IMR-90 (cell line): ENCODE measurements at regions not wholly inside any gene's neighbourhood (a gene's known extent, or its start where the extent isn't known, plus 50 kb on each side); places are given as distances from the start of the nearest gene placed in this dataset.

Source experiments
- ATAC-seq: fragments of 200-7000 bp; cut with Tn5 transposase; 2 replicates; pipeline ENCODE4 v1.9.1; 2020; ENCODE audit warnings: low read depth, mild to moderate bottlenecking, moderate library complexity
- BruUV-seq: library from RNA; stranded (reverse); fragments of 400-500 nt; replicated peaks from 2 replicates; lab custom pipeline; 2021; lab: Mats Ljungman, UMichigan
- CTCF ChIA-PET: fragments of 300-600 bp; formaldehyde crosslinking; extraction: SDS; loops from one replicate; lab custom pipeline; 2021; ENCODE audit warnings: antibody characterized with exemption; lab: Yijun Ruan, JAX
- POLR2A ChIA-PET: fragments of 300-600 bp; sonication (Branson Sonifier 250); formaldehyde crosslinking; loops from one replicate; lab custom pipeline; 2022; ENCODE audit warnings: antibody characterized with exemption; ENCODE audit not compliant: unreplicated experiment; lab: Charles Lee
- DNase-seq: peaks from one replicate; pipeline ENCODE4 v3.0.0; 2013
- H2AFZ ChIP-seq: replicated peaks from 2 replicates; pipeline ENCODE3; 2013; ENCODE audit warnings: low read length, mild to moderate bottlenecking; ENCODE audit not compliant: poor library complexity
- H2AK5ac ChIP-seq: 2 replicates; pipeline ENCODE4 v1.6.1; 2013; ENCODE audit warnings: low read depth, low read length, inconsistent platforms
- H2AK9ac ChIP-seq: replicated peaks from 2 replicates; pipeline ENCODE3; 2013; ENCODE audit warnings: mild to moderate bottlenecking, low read depth, low read length, moderate library complexity; ENCODE audit not compliant: poor library complexity
- H2BK120ac ChIP-seq: 2 replicates; pipeline ENCODE4 v1.6.1; 2013; ENCODE audit warnings: low read depth, low read length, inconsistent platforms
- H2BK15ac ChIP-seq: 3 replicates; pipeline ENCODE4 v1.6.1; 2013; ENCODE audit warnings: low read depth, low read length, inconsistent platforms
- H2BK20ac ChIP-seq: 2 replicates; pipeline ENCODE4 v1.6.1; 2013; ENCODE audit warnings: low read depth, mild to moderate bottlenecking, inconsistent platforms, low read length, moderate library complexity
- H2BK5ac ChIP-seq: 2 replicates; pipeline ENCODE4 v1.6.1; 2013; ENCODE audit warnings: mild to moderate bottlenecking, low read depth, low read length, inconsistent platforms; ENCODE audit not compliant: poor library complexity, severe bottlenecking
- H3K14ac ChIP-seq: replicated peaks from 2 replicates; pipeline ENCODE4 v1.6.1; 2013; ENCODE audit warnings: low read depth, low read length, inconsistent platforms
- H3K18ac ChIP-seq: 2 replicates; pipeline ENCODE4 v1.6.1; 2013; ENCODE audit warnings: low read depth, low read length, control low read depth
- H3K23ac ChIP-seq: 2 replicates; pipeline ENCODE4 v1.6.1; 2013; ENCODE audit warnings: low read depth, low read length, inconsistent platforms
- H3K27ac ChIP-seq: 2 replicates; pipeline ENCODE4 v1.5.1; 2013; ENCODE audit warnings: mild to moderate bottlenecking, control low read depth, low read length; ENCODE audit not compliant: insufficient read depth
- H3K27me3 ChIP-seq: 2 replicates; pipeline ENCODE4 v1.6.1; 2013; ENCODE audit warnings: low read length; ENCODE audit not compliant: control insufficient read depth, insufficient read depth
- H3K36me3 ChIP-seq: 2 replicates; pipeline ENCODE4 v1.6.1; 2013; ENCODE audit warnings: low read length, mixed read lengths; ENCODE audit not compliant: control insufficient read depth, insufficient read depth
- H3K4ac ChIP-seq: 2 replicates; pipeline ENCODE4 v1.6.1; 2013; ENCODE audit warnings: low read depth, low read length, inconsistent platforms
- H3K4me1 ChIP-seq: 2 replicates; pipeline ENCODE4 v1.6.1; 2013; ENCODE audit warnings: low read length, mixed read lengths; ENCODE audit not compliant: control insufficient read depth, insufficient read depth
- H3K4me2 ChIP-seq: 2 replicates; pipeline ENCODE4 v1.6.1; 2013; ENCODE audit warnings: low read depth, mild to moderate bottlenecking, control low read depth, low read length, moderate library complexity
- H3K4me3 ChIP-seq: 2 replicates; pipeline ENCODE4 v1.5.1; 2013; ENCODE audit warnings: low read depth, mild to moderate bottlenecking, control low read depth, low read length, moderate library complexity; ENCODE audit not compliant: insufficient read depth
- H3K56ac ChIP-seq: 2 replicates; pipeline ENCODE4 v1.6.1; 2013; ENCODE audit warnings: low read length, inconsistent platforms; ENCODE audit not compliant: insufficient read depth; ENCODE audit errors: extremely low read depth
- H3K79me1 ChIP-seq, 2 experiments: 2 replicates each; pipeline ENCODE4 v1.6.1; 2013; ENCODE audit warnings: low read length in 2 of 2, inconsistent platforms in 1 of 2, low read depth in 1 of 2
- H3K9ac ChIP-seq: 2 replicates; pipeline ENCODE4 v1.6.1; 2013; ENCODE audit warnings: low read depth, low read length, control low read depth
- H3K9me1 ChIP-seq: 2 replicates; pipeline ENCODE4 v1.6.1; 2013; ENCODE audit warnings: low read length, inconsistent platforms; ENCODE audit not compliant: insufficient read depth
- H3K9me3 ChIP-seq: 2 replicates; pipeline ENCODE4 v1.6.1; 2013; ENCODE audit warnings: low read length; ENCODE audit not compliant: control insufficient read depth, insufficient read depth
- H4K20me1 ChIP-seq: 2 replicates; pipeline ENCODE4 v1.6.1; 2013; ENCODE audit warnings: low read length, inconsistent platforms; ENCODE audit not compliant: insufficient read depth
- H4K5ac ChIP-seq: 2 replicates; pipeline ENCODE4 v1.6.1; 2013; ENCODE audit warnings: mild to moderate bottlenecking, low read depth, low read length, control low read depth
- H4K8ac ChIP-seq, 2 experiments: 2 replicates each; pipeline ENCODE4 v1.6.1; 2013; ENCODE audit warnings: low read depth in 2 of 2, low read length in 2 of 2, control low read depth in 1 of 2, inconsistent platforms in 1 of 2
- H4K91ac ChIP-seq: 2 replicates; pipeline ENCODE4 v1.6.1; 2013; ENCODE audit warnings: low read depth, low read length, inconsistent platforms; ENCODE audit not compliant: insufficient read depth
- FOS ChIP-seq: fragments of 150-350 bp; IDR thresholded peaks from 2 replicates; pipeline ENCODE4 v1.6.1; 2016; ENCODE audit warnings: low read depth, low read length
- NFE2L2 ChIP-seq: fragments of 150-350 bp; IDR thresholded peaks from 2 replicates; pipeline ENCODE4 v1.6.1; 2016; ENCODE audit warnings: low read depth, mild to moderate bottlenecking, low read length
- dilution Hi-C: fragments of 300-500 bp; cut with HindIII; formaldehyde crosslinking; loops from one replicate; pipeline ENCODE4 v1.14.3; 2018; ENCODE audit warnings: low sequenced_read_pairs; ENCODE audit not compliant: unreplicated experiment
- in situ Hi-C: fragments of 300-500 bp; cut with MboI; formaldehyde crosslinking; loops from 3 replicates; pipeline ENCODE4 v1.14.3; 2019; ENCODE audit warnings: low sequenced_read_pairs, inconsistent platforms, mixed read lengths
- intact Hi-C: fragments of 100-400 bp; cut with micrococcal nuclease; formaldehyde crosslinking; loops from 2 replicates; pipeline ENCODE4 v1.10.0; 2022

- no peak overlapping the region for H3K23ac ChIP-seq
- dilution Hi-C loops: no loop called here
- H4K20me1 ChIP-seq: no peaks in the 10 kb centered on the region
- BruUV-seq: no TSS peak
- no peak overlapping the region for H3K4me3 ChIP-seq
- H3K9me3 ChIP-seq: peaks cover 2% of the 10 kb centered on the region; the same call in 1 of the 2 replicates
- TF ChIP-seq NFE2L2 (no peak), FOS (no peak)
- CTCF ChIA-PET: no interaction called here
- H2AFZ ChIP-seq: no peak overlapping the region
- H3K27ac ChIP-seq: no peak overlapping the region
- no peak overlapping the region for H4K91ac ChIP-seq
- no peaks in the 10 kb centered on the region for H3K9me1 ChIP-seq
- ATAC-seq (peak; percentile 27; the same call in 1 of the 2 replicates), DNase-seq (no peak)
- POLR2A ChIA-PET: no interaction called here
- no peak overlapping the region for H3K9ac ChIP-seq
- intact Hi-C loops: no loop called here
- in situ Hi-C loops: no loop called here
- no peak overlapping the region for H3K56ac ChIP-seq
- no peaks in the 10 kb centered on the region for H3K27me3 ChIP-seq
- H3K4me1 ChIP-seq: no peaks in the 10 kb centered on the region
- no peak overlapping the region for H2BK15ac ChIP-seq
- H2AK5ac ChIP-seq: no peak overlapping the region
- no peak overlapping the region for H3K14ac ChIP-seq
- no peaks in the 10 kb centered on the region for H3K36me3 ChIP-seq
- no peak overlapping the region for H3K18ac ChIP-seq
- no peaks in the 10 kb centered on the region for H3K79me1 ChIP-seq
- H4K5ac ChIP-seq: no peak overlapping the region
- H2BK120ac ChIP-seq: no peak overlapping the region
- no peak overlapping the region for H2BK20ac ChIP-seq
- no peak overlapping the region for H4K8ac ChIP-seq
- no peak overlapping the region for H2AK9ac ChIP-seq
- no peak overlapping the region for H3K4me2 ChIP-seq
- no peak overlapping the region for H3K4ac ChIP-seq
- no peak overlapping the region for H2BK5ac ChIP-seq
These were observed 231.3 kb upstream of the S100G start for GRCh38 chrX:16418650-16419049.
